ENCODE measurements at regions not wholly inside any gene's neighbourhood (a gene's known extent, or its start where the extent isn't known, plus 50 kb on each side); places are given as distances from the start of the nearest gene placed in this dataset.
A peak's percentile ranks its signal among the peaks of the same experiment; 100 is the strongest.

- ChIA-PET CTCF (interaction anchor here (0.9 to 6.9 kb wide), 7 partner anchors 72 to 267 kb away, joined by 3 to 55 read pairs (median 20); no protein-coding TSS in a partner anchor), POLR2A (interaction anchor here (0.6 to 1.7 kb wide), 3 partner anchors 46 to 147 kb away, joined by 3 to 5 read pairs (median 3); no protein-coding TSS in a partner anchor)
- H3K9me3 ChIP-seq: no peaks in the 10 kb centered on the region
- H3K4me2 ChIP-seq: 0 out of 2 replicates have a peak overlapping the region, but pooled peaks have one; percentile 24
- H2AFZ ChIP-seq (ENCODE audit: low read depth): no peak overlapping the region
- no peaks in the 10 kb centered on the region for H3K36me3 ChIP-seq (replicated peaks in 1 of 2; ENCODE audit: control insufficient read depth in 1 of 2, insufficient read depth in 2 of 2, low read length in 1 of 2)
- WGBS (ENCODE audit: low lambda C conversion rate): 26% methylated on average over 22 of the region's 26 CpGs
- H3F3A ChIP-seq (replicated peaks; ENCODE audit: insufficient read depth): no peaks in the 10 kb centered on the region
- H3K27ac ChIP-seq (ENCODE audit: low read depth in 2 of 2, low read length in 1 of 2): peak overlapping the region; percentile 28 to 94; a peak in 3 of 4 replicates
- H3K9ac ChIP-seq: no peak overlapping the region
- H3K27me3 ChIP-seq (ENCODE audit: insufficient read depth): no peaks in the 10 kb centered on the region
- peaks cover 3 to 82% of the 10 kb centered on the region in 2 experiments; a peak in 2 of 4 replicates for H3K4me1 ChIP-seq (ENCODE audit: control insufficient read depth in 1 of 2, insufficient read depth in 2 of 2, low read depth in 1 of 2, low read length in 1 of 2)
- no peaks in the 10 kb centered on the region for H4K20me1 ChIP-seq (ENCODE audit: insufficient read depth)
- no peak overlapping the region for H3K4me3 ChIP-seq (ENCODE audit: low read depth in 2 of 2, low read length in 1 of 2)
- no peaks in the 10 kb centered on the region for H3K79me2 ChIP-seq (ENCODE audit: insufficient read depth)
- peak; percentile 15; the same call in 1 of the 2 replicates for TF ChIP-seq GATA2 (CRISPR knock-in tag; IDR thresholded peaks at IDR 0.05)
- TF ChIP-seq FOXJ3 (CRISPR knock-in tag; IDR thresholded peaks at IDR 0.05): peak; percentile 25; the same call in 1 of the 2 replicates
- TF ChIP-seq RAD21 (IDR thresholded peaks at IDR 0.05; ENCODE audit: low read length): no peak; the same call in 1 of the 2 replicates
- peak; percentile 68; the same call in 1 of the 2 replicates for TF ChIP-seq RCOR1 (IDR thresholded peaks at IDR 0.05; ENCODE audit: low read length)
- peak; percentile 28 to 91; a peak in 2 of 4 replicates for TF ChIP-seq EP300 (IDR thresholded peaks at IDR 0.05; ENCODE audit: borderline replicate concordance in 1 of 2, low read depth in 1 of 2, low read length in 1 of 2)
- TF ChIP-seq ZBTB33 (IDR thresholded peaks at IDR 0.05; ENCODE audit: borderline replicate concordance, low read depth): no peak
- TF ChIP-seq CHD2 (IDR thresholded peaks at IDR 0.05; ENCODE audit: low read length, partially characterized antibody): peak; percentile 50
- TF ChIP-seq TCF12 (IDR thresholded peaks at IDR 0.05): peak; percentile 29; the same call in 1 of the 2 replicates
- no peaks in the 10 kb centered on the region for H3K9me2 ChIP-seq
- peak; percentile 92 for DNase-seq
These were observed 158.3 kb downstream of the KIF26A start for GRCh38 chr14:104296388-104297312.

- peaks cover 3 to 76% of the 10 kb centered on the region in 2 experiments; a peak in 2 of 4 replicates for H3K4me1 ChIP-seq (ENCODE audit: control insufficient read depth in 1 of 2, insufficient read depth in 2 of 2, low read depth in 1 of 2, low read length in 1 of 2)
- no peaks in the 10 kb centered on the region for H3K27me3 ChIP-seq (ENCODE audit: insufficient read depth)
- POLR2A ChIA-PET: interaction anchor here (0.6 to 1.7 kb wide), 2 partner anchors 148 to 149 kb away, joined by 3 to 5 read pairs; no protein-coding TSS in a partner anchor
- WGBS (ENCODE audit: low lambda C conversion rate): 47% methylated on average over 5 of the region's 7 CpGs
- no peaks in the 10 kb centered on the region for H3K36me3 ChIP-seq (replicated peaks in 1 of 2; ENCODE audit: control insufficient read depth in 1 of 2, insufficient read depth in 2 of 2, low read length in 1 of 2)
- no peaks in the 10 kb centered on the region for H3F3A ChIP-seq (replicated peaks; ENCODE audit: insufficient read depth)
- H3K4me3 ChIP-seq (ENCODE audit: low read depth in 2 of 2, low read length in 1 of 2): no peak overlapping the region
- no peak for DNase-seq
- H3K4me2 ChIP-seq: no peak overlapping the region
- no peaks in the 10 kb centered on the region for H3K9me3 ChIP-seq
- CTCF ChIA-PET: interaction anchor here (1.4 to 5.2 kb wide), 2 partner anchors 72 kb away, joined by 5 to 28 read pairs; no protein-coding TSS in a partner anchor
- H4K20me1 ChIP-seq (ENCODE audit: insufficient read depth): no peaks in the 10 kb centered on the region
- no peak overlapping the region for H2AFZ ChIP-seq (ENCODE audit: low read depth)
- no peak for TF ChIP-seq EP300 (IDR thresholded peaks at IDR 0.05; ENCODE audit: borderline replicate concordance in 1 of 2, low read depth in 1 of 2, low read length in 1 of 2)
- TF ChIP-seq SIN3A (IDR thresholded peaks at IDR 0.05; ENCODE audit: borderline replicate concordance, low read depth, low read length): no peak
- TF ChIP-seq FOXJ3 (CRISPR knock-in tag; IDR thresholded peaks at IDR 0.05): no peak
- no peak for TF ChIP-seq GABPA (IDR thresholded peaks at IDR 0.05; ENCODE audit: low read depth)
- TF ChIP-seq CHD2 (IDR thresholded peaks at IDR 0.05; ENCODE audit: low read length, partially characterized antibody): no peak
- no peak for TF ChIP-seq MEF2A (IDR thresholded peaks at IDR 0.05; ENCODE audit: borderline replicate concordance, low read depth)
- no peak for TF ChIP-seq TCF12 (IDR thresholded peaks at IDR 0.05)
- TF ChIP-seq ZBTB33 (IDR thresholded peaks at IDR 0.05; ENCODE audit: borderline replicate concordance, low read depth): no peak
- no peak for TF ChIP-seq NRF1 (IDR thresholded peaks at IDR 0.05; ENCODE audit: low read depth, low read length)
- TF ChIP-seq RAD21 (IDR thresholded peaks at IDR 0.05; ENCODE audit: low read length): no peak
- no peak overlapping the region for H3K9ac ChIP-seq
- H3K79me2 ChIP-seq (ENCODE audit: insufficient read depth): no peaks in the 10 kb centered on the region
- peak overlapping the region; percentile 28 to 94; a peak in 3 of 4 replicates for H3K27ac ChIP-seq (ENCODE audit: low read depth in 2 of 2, low read length in 1 of 2)
- no peaks in the 10 kb centered on the region for H3K9me2 ChIP-seq
These were observed 158.9 kb downstream of the KIF26A start for GRCh38 chr14:104297313-104297704.

All from SK-N-SH (cell line).